GM18505 (cell line): ENCODE measurements at regions not wholly inside any gene's neighbourhood (a gene's known extent, or its start where the extent isn't known, plus 50 kb on each side); places are given as distances from the start of the nearest gene placed in this dataset.

Experiments
- ATAC-seq: cut with Tn5 transposase; IDR thresholded peaks from one replicate; pipeline ENCODE4 v1.9.1; 2021; ENCODE audit not compliant: unreplicated experiment
- POLR2A ChIP-seq: IDR thresholded peaks from 4 replicates; pipeline ENCODE4 v1.6.1; 2011; ENCODE audit warnings: borderline replicate concordance; ENCODE audit not compliant: insufficient read depth, insufficient read length; ENCODE audit errors: extremely low read depth

DNA sequence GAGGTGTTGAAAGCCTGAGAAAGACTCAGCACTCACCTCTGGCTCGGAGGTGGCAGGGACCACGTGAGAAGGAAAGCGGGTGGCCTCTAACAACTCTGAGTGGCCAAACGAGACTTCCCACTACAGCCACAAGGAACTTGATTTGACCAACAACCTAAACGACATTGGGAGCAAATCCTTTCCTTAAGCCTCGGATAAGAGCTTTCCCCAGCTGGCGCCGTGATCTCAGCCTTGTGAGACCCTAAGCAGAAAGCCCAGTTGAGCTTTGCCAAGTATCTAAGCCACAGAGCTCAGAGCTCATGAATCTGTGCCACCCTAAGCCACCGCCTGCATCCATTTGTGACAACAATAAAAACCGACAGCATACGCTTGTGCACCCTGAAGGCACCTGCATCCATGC is 636.0 kb downstream of the TBC1D22A start:
- ATAC-seq = no peak
- TF ChIP-seq POLR2A = no peak

DNA sequence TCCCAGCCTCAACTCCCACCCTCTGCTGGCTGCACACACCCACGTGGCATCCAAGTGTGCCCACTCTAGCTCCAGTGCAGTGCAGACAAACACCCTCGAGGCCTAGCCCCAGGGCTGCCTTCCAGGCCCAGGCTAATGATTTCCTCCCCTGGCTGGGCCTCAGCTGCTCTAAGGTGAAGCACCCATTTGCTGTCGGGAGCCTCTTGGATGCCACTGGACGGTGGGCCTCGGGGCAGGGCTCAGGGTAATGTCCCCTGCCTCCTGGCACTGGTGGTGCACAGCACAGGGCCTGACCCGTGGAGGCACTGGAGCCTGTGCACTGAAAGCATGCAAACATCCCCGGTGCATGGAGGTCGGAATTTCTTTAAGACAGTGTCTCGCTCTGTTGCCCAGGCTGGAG is 635.2 kb downstream of the TBC1D22A start:
- no peak for TF ChIP-seq POLR2A
- no peak for ATAC-seq

DNA sequence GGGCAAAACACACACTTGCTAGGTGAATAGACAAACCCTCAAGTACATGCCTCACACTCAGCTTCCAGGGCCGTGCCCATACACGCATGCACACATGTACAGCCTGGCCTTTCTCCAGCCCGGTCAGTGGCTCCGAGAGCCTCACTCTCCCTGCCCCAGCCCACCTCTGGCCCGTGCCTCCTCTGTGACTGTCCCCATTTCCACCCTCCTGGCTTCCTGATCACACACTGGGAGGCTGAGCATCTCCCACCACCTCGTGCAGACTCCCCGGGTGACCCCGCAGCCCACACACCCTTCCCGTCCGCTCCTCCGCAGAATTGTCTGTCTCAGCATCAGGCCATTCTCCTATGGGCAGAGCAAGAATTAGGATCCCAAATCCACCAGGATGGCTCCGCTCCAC is 634.1 kb downstream of the TBC1D22A start:
- TF ChIP-seq POLR2A = no peak
- no peak for ATAC-seq

GRCh38 chr22:47396105-47396504 is 633.7 kb downstream of the TBC1D22A start:
- TF ChIP-seq POLR2A = no peak
- no peak for ATAC-seq

DNA sequence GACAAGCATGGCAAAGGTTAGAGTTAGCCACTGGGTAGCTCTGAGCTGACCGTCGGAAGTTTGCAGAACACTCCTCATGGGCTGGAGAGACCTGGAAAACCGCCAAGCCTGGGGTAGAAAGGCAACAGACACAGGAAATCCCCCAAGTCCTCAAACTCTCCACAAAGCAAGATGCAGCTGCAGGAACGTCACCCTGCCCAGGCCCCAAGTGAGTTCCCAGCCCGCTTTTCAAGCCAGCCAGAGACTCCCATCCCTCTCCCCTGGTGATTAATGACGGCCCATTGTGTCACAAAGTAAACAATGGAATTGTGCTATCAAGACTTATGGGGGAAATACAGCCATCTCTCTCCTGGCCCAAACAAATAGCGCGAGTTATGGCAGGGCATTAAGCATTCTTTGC is 633.0 kb downstream of the TBC1D22A start:
- ATAC-seq = no peak

GRCh38 chr22:47394504-47395440 is 632.3 kb downstream of the TBC1D22A start:
- TF ChIP-seq POLR2A = no peak
- ATAC-seq = no peak

More for the DNA sequence above, 633.0 kb downstream of the TBC1D22A start:
- no peak for TF ChIP-seq POLR2A

- ATAC-seq = no peak
- no peak for TF ChIP-seq POLR2A
These were observed 630.7 kb downstream of the TBC1D22A start for GRCh38 chr22:47393191-47393590.

GRCh38 chr22:47392729-47393128 is 630.3 kb downstream of the TBC1D22A start:
- ATAC-seq = no peak
- no peak for TF ChIP-seq POLR2A

GRCh38 chr22:47392054-47392347 is 629.6 kb downstream of the TBC1D22A start:
- no peak for TF ChIP-seq POLR2A
- ATAC-seq = no peak

- TF ChIP-seq POLR2A = no peak
- ATAC-seq = no peak
These were observed 629.0 kb downstream of the TBC1D22A start for GRCh38 chr22:47391169-47392053.

DNA sequence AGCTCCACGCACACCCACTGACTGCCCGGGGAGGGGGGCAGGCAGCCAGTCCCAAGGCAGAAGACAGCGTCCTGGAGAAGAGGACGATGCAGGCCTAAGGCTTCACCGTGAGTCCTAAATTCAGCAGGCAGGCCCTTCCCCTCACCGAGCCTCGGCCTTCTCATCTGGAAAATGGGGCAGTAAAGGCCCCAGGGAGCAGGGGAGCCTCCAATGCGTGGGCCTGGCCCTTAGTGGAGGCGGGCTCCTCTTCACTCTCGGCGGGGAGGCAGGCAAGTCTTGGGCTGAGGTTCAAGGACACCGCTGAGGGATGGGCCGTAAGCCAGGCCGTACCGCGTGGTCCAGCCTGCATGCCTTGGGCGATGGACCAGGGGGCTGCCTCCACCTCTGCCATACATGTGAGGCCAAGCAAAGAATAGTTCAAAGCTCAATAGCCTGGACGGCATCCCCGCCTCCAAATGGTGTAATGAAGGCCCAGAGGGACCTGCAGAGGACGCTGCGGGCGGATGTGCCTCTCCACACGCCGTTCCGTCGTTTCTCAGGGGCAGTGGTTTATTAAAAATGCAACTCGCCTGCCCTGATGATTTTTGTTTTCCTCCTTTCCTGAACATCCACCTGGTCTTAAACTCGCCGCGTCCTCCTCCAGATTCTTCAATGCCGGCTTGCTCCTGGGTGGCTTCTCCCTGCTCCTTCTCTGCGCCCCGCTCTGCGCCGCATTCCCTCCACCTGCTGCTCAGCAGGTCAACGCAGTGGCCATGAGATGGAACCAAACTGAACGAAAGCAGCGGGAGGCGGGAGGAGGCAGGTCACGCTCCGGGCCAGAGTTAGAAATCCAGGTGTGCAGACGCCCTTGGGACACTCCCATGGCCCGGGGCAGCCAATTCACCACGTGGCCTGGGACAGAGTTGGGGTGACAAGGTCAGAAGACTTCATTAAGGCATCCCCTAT is 627.8 kb downstream of the TBC1D22A start:
- TF ChIP-seq POLR2A = no peak
- ATAC-seq = no peak

GRCh38 chr22:47389201-47389600 is 626.8 kb downstream of the TBC1D22A start:
- no peak for TF ChIP-seq POLR2A

GRCh38 chr22:47388778-47389177 is 626.3 kb downstream of the TBC1D22A start:
- TF ChIP-seq POLR2A = no peak

More at GRCh38 chr22:47389201-47389600, 626.8 kb downstream of the TBC1D22A start:
- ATAC-seq = no peak

More at GRCh38 chr22:47388778-47389177, 626.3 kb downstream of the TBC1D22A start:
- ATAC-seq = no peak
